GM18508 (cell line): ENCODE measurements at regions not wholly inside any gene's neighbourhood (a gene's known extent, or its start where the extent isn't known, plus 50 kb on each side); places are given as distances from the start of the nearest gene placed in this dataset.
"Not testable (repeated sequence)": the region's sequence is repeated elsewhere in the genome, so short reads cannot be mapped to it uniquely, and the experiment has no call there.

Experiments used
- ATAC-seq: cut with Tn5 transposase; IDR thresholded peaks from one replicate; pipeline ENCODE4 v1.9.1; 2021; ENCODE audit warnings: moderate number of reproducible peaks; ENCODE audit not compliant: insufficient read depth, unreplicated experiment

GRCh38 chr13:58318495-58319167 is 687.1 kb downstream of the PCDH17 start:
- ATAC-seq = no peak

- no peak for ATAC-seq
These were observed 692.6 kb downstream of the PCDH17 start for GRCh38 chr13:58324161-58324560.

- ATAC-seq = no peak
These were observed 698.2 kb downstream of the PCDH17 start for GRCh38 chr13:58329746-58330145.

GRCh38 chr13:58340895-58341294 is 709.4 kb downstream of the PCDH17 start:
- ATAC-seq = no peak

- ATAC-seq = no peak
These were observed 709.8 kb downstream of the PCDH17 start for GRCh38 chr13:58341318-58341717.

- ATAC-seq = no peak
These were observed 711.5 kb downstream of the PCDH17 start for GRCh38 chr13:58343076-58343475.

GRCh38 chr13:58352100-58352499 is 720.6 kb downstream of the PCDH17 start:
- ATAC-seq = not testable (repeated sequence)

GRCh38 chr13:58369936-58370335 is 738.4 kb downstream of the PCDH17 start:
- no peak for ATAC-seq

GRCh38 chr13:58376349-58376748 is 744.8 kb downstream of the PCDH17 start:
- no peak for ATAC-seq

- no peak for ATAC-seq
These were observed 745.2 kb downstream of the PCDH17 start for GRCh38 chr13:58376775-58377174.

GRCh38 chr13:58379221-58379620 is 747.7 kb downstream of the PCDH17 start:
- no peak for ATAC-seq

GRCh38 chr13:58385336-58385735 is 753.8 kb downstream of the PCDH17 start:
- ATAC-seq = not testable (repeated sequence)

- ATAC-seq = no peak
These were observed 766.2 kb downstream of the PCDH17 start for GRCh38 chr13:58397596-58398387.

GRCh38 chr13:58399263-58399662 is 767.7 kb downstream of the PCDH17 start:
- ATAC-seq = no peak

GRCh38 chr13:58406545-58406944 is 775.0 kb downstream of the PCDH17 start:
- no peak for ATAC-seq

- ATAC-seq = no peak
These were observed 798.4 kb downstream of the PCDH17 start for GRCh38 chr13:58429917-58430316.

GRCh38 chr13:58434943-58435342 is 803.4 kb downstream of the PCDH17 start:
- no peak for ATAC-seq

GRCh38 chr13:58437427-58437826 is 805.9 kb downstream of the PCDH17 start:
- ATAC-seq = no peak

GRCh38 chr13:58446979-58447378 is 815.4 kb downstream of the PCDH17 start:
- no peak for ATAC-seq

- no peak for ATAC-seq
These were observed 820.6 kb downstream of the PCDH17 start for GRCh38 chr13:58452123-58452623.

- ATAC-seq = no peak
These were observed 823.5 kb downstream of the PCDH17 start for GRCh38 chr13:58455094-58455493.

- no peak for ATAC-seq
These were observed 829.7 kb downstream of the PCDH17 start for GRCh38 chr13:58461217-58461616.
